NCI-H1092 (cell line): ENCODE measurements at regions not wholly inside any gene's neighbourhood (a gene's known extent, or its start where the extent isn't known, plus 50 kb on each side); places are given as distances from the start of the nearest gene placed in this dataset.
"Not testable (repeated sequence)": the region's sequence is repeated elsewhere in the genome, so short reads cannot be mapped to it uniquely, and the experiment has no call there.

Experiments
- DNase-seq: peaks from one replicate; lab custom pipeline; 2025; lab: John Stamatoyannopoulos, UW

DNA sequence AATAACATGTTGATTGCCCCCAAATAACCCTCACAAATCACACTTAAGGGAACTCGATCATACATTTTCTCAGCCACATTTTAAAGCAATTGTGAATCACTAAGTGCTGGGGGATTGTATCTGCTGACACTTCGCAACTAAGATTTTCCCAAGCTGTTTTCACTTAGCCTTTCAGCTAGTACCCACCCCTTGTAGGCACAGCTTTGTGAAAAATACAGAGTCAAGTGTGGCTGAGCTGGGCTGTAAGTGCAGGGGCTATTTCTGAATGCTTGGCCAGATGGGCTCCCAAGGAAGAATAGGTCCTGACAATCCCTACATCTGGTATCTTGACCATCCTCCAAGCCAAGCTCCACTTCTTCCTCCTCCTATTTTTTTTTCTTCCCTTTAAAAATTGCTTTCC is 289.2 kb upstream of the NMUR2 start:
- DNase-seq = no peak

DNA sequence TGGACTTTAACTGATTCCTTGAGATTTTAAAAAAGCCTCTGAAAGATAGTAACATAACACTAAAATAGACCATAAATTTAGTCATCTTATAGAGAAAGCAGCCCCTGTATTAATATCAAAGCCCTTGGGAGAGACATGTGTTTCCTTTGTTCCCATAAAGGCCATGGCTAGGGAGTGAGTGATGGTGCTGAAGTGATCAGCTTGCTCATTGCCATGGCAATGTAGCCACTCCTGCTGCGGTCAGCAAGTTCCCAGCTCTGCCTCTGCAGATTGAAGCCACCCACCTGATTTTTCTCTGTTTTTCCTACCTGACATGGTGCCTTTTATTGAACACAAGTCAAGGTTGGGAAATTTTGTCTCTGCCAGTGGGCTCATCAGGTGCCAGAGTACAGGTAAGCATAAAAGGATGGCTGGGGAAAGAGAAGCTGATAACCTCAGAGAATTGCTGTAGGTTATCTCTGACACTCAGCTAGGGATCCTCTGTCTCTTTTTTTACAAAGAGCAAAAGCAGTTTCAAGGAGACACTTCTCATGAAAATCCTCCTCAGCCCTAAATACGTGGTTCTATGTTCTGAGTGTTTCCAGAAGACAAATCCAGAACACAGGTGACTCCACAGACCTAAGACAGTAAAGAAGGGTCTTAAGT is 296.3 kb upstream of the NMUR2 start:
- DNase-seq = peak; percentile 6

DNA sequence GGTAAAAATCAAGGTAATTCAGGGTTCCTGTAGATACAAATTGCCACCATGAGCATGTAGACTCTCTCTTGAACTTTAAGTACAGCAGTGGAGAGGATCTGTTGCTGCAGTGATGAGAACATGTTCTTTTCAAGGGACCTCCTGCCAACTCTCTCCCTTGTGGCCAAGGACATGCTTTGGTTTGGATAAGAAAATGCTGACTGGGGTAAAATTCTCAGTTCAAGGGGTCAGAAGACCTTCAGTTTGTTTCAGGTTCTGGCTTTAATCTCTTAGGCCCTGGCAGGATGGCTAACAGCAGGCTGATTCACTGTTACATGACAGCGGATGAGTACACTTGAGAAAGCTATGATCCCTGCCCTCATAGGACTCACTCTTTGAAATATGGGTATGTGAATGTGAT is 299.2 kb upstream of the NMUR2 start:
- no peak for DNase-seq

DNA sequence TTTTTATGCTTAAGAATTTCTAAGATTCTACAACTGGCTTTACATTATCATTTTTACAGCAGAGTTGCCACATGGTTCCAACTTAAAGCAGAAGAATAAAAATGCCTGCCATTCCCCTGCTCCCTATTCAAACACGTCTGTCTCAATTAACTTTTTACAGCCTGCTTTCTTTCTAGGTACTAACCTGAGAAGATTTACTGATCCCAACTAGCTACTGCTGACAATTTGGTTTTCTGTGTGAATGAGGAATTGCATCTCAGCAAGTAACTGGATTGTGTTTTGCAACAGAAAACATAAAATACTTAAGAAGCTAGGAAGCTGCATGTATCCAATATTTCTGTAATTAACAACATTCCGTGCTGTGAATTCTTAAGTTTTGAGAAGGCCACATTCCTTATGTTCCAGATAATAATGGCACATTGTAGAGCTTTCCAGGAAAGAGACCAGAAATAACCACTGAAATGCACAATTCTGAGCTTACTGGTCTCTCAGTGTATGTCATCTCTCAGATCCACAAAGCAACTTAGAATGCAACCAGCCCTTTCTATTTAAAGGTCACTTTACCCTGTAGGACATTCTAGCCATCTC is 306.8 kb upstream of the NMUR2 start:
- no peak for DNase-seq

DNA sequence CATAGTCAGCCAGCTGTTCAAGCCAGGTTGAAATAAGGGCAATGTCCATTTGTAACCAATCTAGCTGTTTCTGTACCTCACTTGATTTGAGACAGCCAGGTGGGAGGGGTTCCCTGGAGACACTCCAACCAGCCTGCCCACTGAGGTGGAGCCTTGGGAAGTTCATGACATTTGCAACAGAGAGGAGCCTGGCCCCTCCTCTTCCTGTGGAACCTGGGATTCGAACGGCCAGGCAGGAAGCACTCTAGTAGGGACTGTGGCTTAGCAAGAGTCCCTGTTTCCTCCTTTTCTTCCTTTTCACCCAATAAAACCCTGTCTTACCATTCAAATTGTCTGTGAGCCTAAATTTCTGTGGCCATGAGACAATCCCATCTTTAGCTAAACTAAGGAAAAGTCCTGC is 312.3 kb upstream of the NMUR2 start:
- DNase-seq = no peak

DNA sequence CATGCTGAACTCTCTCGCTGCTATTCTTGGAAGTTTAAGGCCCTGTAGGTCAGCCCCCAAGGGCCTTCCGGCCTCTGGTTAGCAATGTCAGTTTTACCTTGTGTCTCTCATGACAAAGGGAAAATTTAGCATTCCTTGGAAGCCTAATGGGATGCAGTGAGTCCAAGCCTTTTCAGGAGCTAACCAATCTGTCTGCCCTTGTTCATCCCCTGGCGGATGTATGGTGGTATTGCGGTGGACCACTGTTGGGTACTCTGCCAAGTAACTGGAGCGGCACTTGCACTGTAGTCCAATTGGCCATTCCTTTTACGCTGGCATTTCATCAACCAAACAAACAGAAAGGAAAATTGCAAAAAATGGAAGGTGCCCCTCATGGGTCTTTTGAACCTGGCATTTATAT is 318.4 kb upstream of the NMUR2 start:
- DNase-seq = no peak

DNA sequence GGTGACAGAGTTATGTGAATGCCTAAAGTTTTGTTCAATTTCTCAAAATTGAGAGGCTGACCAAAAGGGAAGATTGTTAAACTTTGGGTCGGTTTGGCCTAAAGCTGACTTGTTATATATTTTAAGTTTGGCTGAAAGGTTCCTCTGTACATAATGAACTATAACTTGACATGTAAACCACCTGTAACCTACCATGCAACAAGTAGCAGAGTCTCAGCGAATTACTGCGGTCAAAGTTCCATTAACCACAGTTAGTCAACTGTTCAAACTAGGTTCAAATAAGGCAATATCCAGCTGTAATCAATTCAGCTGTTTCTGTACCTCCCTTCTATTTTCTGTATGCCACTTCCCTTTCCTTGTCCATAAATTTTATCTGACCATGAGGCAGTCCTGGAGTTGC is 325.1 kb upstream of the NMUR2 start:
- DNase-seq = no peak

DNA sequence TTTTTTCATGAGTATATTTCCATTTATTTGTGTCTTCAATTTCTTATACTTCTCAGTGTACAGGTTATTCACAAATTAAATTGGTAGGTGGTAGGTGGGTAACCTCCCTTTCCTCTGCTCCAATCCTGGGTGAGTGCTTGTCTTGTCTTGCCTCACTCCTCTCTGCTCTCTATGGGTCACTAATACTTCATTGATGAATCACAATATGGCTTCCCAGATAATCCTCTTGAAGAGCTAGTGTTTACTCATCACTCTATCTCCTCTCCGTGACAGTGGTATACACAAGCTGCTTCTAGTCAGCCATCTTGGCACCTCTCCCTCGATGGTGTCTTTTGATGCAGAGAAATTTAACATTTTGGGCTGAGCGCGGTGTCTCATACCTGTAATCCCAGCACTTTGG is 331.8 kb upstream of the NMUR2 start:
- DNase-seq = no peak

DNA sequence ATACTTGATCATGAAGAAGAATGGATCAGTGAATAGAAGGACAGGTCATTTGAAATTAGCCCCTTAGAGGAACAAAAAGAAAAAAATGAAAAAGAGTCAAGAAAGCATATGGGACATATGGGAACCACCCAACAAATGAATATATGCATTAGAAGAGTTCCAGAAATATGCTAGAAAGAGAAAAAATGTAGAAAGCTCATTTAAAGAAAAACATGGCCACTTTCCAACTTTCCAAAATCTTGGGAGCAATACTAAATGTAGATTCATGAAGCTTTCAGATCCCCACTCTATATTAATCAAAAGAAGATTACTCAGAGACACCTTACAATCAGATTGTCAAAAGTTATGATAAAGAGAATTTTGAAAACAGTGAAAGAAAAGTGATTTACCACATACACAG is 334.8 kb upstream of the NMUR2 start:
- DNase-seq = no peak

DNA sequence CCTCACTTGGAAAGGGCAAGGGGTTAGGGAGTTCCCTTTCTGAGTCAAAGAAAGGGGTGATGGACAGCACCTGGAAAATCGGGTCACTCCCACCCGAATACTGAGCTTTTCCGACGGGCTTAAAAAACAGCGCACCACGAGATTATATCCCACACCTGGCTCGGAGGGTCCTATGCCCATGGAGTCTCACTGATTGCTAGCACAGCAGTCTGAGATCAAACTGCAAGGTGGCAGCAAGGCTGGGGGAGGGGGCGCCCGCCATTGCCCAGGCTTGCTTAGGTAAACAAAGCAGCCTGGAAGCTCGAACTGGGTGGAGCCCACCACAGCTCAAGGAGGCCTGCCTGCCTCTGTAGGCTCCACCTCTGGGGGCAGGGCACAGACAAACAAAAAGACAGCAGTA is 336.0 kb upstream of the NMUR2 start:
- not testable (repeated sequence) for DNase-seq

DNA sequence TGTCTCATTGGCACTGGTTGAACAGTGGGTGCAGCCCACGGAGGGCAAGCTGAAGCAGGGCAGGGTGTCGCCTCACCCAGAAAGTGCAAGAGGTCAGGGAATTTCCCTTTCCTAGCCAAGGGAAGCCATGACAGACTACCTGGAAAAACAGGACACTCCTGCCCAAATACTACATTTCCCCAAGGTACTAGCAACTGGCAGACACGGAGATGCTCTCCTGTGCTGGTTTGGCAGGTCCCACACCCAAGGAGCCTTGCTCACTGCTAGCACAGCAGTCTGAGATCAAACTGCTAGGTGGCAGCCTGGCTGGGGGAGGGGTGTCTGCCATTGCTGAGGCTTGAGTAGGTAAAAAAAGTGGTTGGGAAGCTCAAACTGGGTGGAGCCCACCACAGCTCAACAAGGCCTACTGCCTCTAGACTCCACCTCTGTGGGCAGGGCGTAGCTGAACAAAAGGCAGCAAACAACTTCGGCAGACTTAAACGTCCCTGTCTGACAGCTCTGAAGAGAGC is 382.7 kb upstream of the NMUR2 start:
- DNase-seq = not testable (repeated sequence)

DNA sequence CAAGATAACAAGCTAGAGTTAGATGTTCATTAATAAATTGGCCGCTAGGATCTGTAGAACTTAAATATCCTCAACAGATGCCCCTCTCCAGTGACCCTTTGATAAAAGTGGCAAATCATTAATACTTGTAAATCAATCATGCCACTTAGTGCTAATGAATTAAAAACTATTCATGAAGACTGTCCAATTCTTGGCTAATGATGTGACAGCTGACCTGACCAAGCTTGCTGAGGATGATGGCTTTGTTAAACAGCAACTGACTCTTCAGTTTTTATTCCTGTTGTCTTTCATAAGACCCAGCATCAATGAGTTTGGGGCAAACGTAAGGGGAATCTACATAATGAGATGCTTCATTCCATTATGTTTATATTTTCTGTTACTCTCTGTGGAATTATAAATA is 396.8 kb upstream of the NMUR2 start:
- DNase-seq = no peak

DNA sequence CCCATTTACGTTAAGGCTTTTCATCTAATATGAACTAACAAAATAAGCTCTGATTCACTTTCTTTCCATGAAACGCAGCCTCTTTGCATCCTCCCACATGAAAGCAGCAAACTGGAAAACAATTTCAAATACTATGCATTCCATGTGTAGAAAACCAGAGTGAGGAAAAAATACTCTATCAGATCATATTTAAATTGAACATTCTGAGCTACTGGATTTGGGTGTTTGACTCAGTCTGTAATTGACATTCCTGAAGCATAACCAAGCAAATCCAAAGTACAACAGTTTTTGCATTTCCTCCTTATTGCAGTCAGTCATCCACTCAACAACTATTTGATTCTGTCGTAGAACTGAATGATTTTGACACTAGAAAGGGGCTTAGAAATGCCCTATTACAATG is 399.1 kb upstream of the NMUR2 start:
- no peak for DNase-seq

DNA sequence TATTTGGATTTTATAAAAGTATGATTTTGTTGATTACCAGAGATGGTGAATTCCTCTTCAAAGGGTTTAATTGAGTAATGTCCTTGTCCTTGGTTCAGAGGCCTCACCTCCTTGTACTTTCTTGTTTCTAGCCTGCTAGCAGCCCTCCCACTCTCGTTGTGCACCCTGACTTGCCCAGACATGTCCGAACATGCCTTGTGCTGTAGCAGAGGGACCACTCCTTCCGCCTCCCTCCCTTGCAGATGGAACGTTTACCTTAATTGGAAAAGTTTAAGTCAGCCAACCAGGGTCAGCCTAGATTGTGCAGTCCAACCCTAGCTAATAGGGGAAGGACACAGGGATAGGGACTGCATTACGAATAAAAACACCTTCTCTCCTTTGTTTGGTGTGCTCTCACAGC is 406.9 kb upstream of the NMUR2 start:
- DNase-seq = no peak

DNA sequence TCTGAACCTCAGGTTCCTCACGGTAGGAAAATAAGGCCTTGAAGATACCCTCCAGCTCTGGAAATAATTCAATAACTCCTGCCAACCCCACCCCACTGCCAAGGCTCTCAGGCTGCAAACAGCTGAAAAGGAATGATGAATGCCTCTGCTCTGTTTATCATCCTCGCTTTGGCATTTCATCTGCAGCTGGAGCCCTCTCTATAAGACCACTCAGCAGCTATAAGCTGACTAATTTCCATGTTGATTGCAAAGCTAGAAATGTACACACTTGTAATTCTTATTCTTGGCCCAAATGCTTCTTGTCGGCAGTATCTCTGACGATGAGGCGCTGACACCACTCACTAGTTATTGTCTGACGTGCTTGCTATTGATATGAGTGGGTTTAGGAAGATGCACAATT is 408.4 kb upstream of the NMUR2 start:
- DNase-seq = peak; percentile 1

DNA sequence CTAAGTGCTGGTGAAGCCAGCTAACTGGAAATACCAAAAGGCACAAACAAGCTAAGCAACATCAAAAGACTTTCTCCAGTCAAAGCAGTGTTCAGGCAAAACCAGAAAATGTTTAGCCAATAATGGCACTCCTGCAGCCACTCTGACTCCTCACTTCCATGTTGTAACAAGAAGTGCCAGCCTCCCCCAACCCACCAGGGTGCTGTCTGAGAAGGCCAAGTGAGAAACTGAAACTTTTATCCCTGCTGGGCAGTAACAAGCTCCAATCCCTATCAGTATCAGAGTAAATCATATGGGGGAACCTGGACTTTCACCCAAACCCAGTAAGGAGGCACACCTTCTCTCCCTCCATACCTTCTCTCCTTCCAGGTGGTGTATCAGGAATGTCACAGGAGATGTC is 414.8 kb upstream of the NMUR2 start:
- DNase-seq = no peak

DNA sequence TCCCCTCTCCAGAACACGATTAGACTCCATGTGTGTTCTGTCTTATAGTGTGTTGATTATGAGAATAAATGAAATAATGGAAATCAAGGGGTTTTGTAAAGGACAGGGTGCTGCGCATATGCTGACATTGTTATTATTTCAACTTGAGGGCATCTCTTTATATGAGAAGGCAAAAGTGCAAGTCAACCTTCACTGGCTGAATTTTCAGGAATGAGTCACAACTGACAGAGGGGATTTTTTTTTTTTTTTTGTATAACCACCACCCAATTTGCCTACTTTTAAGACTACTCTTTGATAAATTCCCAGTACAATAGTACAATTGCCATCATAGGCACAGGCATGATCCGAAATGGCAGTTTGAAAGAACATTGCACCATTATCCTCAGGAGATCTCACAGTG is 419.2 kb upstream of the NMUR2 start:
- no peak for DNase-seq

DNA sequence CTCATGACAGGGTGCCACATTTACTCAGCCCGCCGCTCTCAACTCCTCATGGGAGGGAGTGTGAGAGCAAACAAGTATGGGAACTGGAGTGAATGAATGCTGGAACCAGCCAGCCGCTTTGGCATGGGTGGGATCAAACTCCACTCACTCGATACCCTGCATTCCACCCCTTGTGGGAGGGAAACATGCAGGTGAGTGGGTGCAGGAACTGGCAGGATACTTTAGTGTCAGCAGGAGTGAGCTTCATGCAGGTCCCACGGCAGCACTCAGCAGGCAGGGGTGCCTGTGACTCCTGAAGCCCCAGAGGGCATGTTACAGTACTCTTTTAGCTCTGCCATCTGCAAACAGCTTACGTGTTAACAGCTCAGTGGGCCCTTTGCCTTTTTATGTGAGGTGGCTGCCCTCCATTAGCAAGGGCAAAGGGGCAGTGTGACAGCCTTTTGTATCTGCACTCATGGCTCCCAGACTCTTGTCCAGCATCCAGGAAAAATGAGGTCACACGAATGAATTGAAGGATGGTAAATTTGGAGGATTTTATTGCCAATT is 433.2 kb upstream of the NMUR2 start:
- DNase-seq = no peak

DNA sequence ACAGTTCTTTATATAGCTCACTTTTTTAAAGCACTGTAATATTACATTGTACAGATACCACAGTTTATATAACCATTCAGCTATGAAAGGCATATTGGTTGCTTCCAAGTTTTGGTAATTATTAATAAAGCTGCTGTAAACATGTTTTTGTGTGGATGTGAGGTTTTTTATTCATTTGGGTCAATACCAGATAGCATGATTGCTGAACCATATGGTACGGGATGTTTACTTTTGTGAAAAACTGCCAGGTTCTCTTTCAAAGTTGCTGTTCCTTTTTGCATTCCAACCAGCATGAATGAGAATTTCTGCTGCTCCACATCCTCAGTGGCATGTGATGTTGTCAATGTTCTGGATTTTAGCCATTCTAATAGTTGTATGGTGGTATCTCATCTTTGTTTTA is 439.6 kb upstream of the NMUR2 start:
- DNase-seq = no peak

DNA sequence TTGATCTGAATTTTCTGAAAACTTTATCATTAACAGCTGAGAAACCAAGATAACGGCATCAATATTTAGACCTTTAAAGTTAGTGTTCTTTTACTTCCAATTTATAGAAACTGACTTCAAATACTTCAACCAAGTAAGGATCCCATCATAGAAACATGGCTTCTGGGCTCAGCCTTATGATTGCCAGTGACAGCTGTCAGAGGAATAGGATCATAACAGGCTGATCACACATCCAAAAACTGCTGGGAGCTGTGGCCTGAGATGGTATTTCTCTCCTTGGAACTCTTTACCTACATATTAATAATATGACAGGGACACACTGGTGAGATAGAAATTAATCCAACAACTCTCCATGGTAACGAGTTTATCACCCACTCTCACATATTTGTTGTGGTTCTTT is 448.3 kb upstream of the NMUR2 start:
- no peak for DNase-seq

DNA sequence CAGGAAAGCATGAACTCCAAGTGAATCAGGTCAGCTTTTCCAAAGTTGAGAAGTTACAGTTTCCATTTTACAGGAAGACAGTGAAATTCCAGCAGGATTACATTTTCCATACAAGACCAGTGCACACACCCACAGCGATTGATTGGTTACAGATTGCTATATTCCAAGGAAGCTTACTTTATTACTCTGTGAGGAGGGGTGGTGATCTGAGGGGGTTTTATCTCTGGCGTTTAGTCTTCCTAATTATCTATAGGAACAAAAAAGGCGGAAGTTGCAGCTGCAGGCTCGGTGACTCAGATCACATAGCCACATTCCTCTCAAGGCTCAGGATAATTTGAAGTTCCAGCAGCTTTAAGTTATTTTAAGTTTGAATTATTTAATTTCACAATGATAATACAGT is 450.4 kb upstream of the NMUR2 start:
- DNase-seq = no peak

DNA sequence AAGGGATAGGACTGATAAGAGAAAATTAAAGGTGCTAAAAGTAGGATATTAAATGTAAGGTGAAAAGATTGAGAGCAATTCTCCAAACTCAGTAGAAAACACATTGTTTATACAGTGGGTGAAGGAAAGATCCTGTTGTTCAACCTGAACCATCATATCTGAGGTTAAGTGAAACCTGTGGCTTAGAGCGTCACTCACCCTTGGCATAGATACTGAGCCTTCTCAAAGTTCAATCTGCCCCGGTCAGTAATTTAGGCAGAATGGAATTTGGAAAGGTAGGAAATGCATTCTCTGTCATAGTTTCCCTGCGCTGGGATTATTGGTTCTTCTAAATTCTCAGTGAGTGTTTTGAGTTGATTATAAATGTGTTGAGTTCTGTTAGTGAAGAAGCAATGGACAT is 456.2 kb upstream of the NMUR2 start:
- no peak for DNase-seq

DNA sequence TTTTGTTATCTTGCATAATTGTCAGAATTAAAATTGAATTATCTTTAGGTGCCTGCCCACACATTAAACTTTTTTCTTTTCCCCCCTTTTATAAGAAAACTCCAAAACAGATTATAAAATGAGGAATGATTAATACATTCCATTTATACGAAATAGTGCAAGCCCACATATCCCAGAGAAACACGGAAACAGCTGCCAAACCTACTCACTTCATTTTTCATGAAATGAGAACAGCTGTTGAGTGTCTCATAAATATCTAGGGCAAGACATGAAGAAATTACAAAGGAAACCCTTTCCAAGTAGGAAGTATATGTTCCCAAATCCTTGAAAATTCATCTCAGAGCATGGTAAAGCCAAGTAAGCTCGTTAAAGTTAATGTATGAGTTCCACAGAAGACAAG is 459.4 kb upstream of the NMUR2 start:
- DNase-seq = no peak

DNA sequence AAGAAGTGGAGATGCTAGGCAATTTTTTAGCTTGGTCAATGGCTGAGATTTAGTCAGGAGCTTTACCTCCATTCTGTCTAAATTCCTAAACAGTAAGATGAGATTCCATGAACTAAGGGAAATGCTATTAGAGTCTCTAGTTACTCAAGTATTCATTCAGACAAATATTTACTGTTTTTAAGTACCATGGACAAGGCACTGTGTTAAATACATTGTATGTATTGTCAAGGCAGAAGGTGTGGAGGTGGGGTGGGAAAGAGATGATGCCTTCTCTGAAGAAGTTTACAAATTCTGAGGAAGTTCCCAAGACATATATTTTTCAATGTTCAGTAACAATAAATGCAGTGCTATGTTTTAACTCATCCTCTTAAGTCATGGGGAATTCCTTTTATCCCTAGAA is 459.9 kb upstream of the NMUR2 start:
- no peak for DNase-seq
